ENCODE measurements at regions not wholly inside any gene's neighbourhood (a gene's known extent, or its start where the extent isn't known, plus 50 kb on each side); places are given as distances from the start of the nearest gene placed in this dataset.

DNA sequence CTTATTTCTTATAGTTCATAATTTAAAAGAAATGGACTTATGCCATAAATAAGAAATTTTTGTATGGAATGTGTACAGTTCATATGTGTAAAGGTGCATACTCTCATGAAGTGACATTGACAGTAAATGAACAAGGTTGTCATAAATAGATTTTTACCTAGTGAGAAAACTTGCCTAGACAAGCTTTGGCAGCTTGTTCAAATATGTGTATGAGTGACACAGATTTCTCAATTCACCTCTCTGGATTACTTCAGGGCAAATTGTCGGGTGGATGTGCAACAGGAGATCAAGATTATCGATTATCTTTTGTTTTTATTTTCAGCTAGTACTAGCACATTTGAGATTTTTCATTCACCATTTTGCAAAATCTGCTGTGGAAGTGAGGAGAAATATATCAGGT lies 758.1 kb upstream of the ACVR2A start:
- DNase-seq (ENCODE audit: low read depth, low spot score) = no peak

DNA sequence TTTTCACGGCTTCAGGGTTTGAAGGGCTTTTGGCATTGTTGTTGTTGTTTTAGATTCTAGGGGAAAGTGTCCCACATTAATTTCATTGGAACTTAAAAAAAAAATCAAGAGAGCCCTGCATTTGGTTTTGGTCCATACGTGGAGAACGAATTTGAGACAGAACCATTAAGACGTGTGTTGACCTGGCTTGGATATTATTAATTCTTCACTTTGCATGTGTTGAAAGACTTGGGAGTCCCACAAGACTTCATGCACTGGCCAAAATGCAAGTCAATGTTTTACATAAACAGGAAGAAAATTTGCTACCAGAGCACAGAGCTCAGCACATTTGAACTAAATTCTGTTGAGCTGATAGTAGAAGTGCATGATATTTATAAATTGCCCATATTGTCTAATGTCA lies 761.2 kb upstream of the ACVR2A start:
- DNase-seq (ENCODE audit: low read depth, low spot score) = no peak

DNA sequence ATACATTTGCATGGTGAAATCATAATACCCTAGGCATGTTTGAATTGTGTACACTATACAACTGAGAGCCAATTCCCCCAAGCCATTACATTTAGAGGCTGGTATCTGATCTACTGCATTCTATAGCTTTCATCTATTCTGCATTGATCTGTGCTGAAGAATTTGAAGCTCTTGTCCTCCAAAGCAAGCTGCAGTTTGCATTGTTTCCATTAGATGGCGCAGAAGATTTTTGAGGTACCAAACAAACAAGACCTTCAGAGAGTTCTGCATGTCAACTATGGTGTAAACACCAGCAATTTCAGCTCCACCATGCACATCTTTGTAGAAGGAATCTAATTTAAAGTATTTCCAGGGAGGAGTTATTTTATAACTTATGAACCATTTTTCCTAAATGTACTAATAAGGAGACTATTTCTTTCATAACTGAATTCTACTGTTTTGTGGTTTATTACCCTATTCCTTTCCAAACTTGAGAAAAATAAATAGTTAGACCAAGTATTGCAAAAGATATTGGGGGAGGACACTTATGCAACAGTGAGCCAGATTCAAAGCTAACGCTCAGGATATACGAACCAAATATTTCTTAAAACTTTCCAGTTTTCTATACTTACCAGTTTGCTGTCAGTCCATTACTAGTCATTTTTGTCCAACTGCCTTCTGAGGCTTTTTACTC lies 761.8 kb upstream of the ACVR2A start:
- peak; percentile 5 for DNase-seq (ENCODE audit: low read depth, low spot score)

DNA sequence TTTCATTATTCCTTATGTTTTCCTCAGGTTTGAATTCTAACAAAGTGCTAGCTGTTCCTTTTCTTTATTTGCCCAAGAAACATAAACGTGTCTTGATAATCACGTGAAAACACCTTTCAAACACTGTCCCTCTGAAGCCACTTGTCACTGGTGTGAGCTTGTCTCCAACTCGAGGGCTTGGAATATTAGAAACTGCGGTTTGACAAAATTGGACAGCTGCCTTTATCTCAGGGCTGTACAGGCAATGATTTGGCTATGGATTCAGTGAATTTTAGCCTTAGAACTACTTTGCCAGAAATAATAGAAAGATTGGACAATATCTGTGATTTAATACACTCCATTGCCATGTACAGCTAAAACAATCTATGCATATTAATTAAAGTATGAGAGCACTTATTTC lies 763.0 kb upstream of the ACVR2A start:
- no peak for DNase-seq (ENCODE audit: low read depth, low spot score)

DNA sequence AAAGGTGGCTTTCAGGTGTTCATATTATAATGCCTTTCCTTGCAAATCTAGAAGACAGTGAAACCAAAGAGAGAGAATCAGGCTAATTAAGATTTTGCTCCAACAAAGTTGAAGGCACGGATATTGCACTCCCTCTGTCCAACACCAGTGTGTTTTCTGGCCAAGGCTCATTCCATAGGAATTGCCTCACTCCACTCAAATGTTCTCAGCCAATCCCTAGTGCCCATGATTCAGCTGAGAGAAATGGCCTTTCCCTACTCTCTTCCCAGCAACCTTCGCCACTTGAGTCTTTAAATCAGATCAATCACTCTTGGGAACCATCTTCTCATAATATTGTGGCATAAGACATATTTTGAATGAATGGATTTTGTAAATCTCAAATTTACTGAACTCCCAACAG lies 768.2 kb upstream of the ACVR2A start:
- DNase-seq (ENCODE audit: low read depth, low spot score) = no peak

DNA sequence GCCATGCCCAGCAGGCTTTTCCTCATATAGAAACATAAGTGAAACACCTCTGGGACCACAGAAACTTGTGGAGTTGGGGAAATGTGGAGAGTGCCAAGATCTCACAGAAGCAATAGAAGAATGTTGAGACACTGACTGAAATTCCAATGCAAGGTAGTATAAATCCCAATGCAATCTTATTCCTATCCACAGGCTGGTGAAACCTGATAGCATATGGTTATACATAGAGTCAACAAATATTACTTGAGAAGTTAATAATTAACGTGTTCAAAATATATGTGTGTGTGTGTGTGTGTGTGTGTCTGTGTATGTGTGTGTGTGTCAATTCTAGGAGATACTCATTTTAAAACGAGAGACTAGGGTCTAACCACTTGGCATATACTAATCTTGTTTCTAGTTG lies 776.8 kb upstream of the ACVR2A start:
- no peak for DNase-seq (ENCODE audit: low read depth, low spot score)

DNA sequence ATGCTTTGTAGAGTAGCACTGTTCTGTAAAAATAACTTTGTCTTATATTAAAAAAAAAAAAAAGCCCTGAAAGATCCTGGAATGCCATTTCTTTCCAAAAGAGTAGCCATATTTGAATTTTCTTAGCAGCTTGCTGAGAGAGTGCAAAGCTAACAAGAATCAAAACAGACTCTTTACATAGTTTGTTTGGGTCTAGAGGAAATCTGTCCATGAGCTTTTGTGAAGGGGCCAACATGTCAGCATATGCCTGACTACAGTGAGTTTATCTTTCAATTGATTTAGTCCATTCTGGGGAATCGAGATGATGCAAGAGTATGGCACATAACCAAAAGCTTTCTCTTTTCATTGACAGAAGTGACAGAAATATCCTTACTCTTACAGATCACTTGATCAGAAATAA lies 777.7 kb upstream of the ACVR2A start:
- no peak for DNase-seq (ENCODE audit: low read depth, low spot score)

DNA sequence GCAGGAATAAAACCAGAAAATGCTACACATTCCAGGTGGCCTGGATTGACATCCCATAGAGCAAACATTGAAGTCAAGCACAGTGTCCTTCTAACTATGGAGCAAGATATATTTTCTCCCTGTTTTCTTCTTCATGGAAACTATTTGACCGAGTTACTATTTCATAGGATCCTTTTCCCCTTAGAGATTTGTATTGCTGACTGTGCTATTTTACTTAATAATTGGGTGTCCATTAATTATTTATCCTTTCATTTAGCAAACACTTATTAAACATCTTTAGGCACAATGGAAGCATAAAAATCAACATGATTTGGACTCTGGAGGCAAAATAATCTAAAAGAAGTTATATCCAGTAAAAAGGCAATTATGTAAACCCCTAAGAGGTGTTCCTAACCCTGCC lies 782.8 kb upstream of the ACVR2A start:
- DNase-seq (ENCODE audit: low read depth, low spot score) = no peak

DNA sequence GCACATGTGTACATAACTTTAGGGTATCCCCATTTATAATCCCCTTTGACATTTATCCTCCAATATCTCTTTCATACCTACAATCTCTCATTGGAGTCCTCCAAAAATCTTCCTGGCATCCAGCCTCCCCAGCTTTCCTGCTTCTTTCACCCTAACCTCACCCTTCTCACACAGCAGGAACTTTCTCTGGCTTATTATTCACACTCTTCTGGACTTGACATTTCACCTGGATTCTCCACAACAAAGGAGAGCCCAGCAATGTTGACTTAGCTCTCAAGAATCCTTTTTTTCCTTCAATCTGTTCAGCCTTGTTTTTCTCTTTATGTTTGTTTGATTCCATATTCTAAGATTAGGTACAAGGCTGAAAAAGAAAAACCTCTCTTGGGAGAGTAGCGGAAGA lies 783.6 kb upstream of the ACVR2A start:
- DNase-seq (ENCODE audit: low read depth, low spot score) = no peak

DNA sequence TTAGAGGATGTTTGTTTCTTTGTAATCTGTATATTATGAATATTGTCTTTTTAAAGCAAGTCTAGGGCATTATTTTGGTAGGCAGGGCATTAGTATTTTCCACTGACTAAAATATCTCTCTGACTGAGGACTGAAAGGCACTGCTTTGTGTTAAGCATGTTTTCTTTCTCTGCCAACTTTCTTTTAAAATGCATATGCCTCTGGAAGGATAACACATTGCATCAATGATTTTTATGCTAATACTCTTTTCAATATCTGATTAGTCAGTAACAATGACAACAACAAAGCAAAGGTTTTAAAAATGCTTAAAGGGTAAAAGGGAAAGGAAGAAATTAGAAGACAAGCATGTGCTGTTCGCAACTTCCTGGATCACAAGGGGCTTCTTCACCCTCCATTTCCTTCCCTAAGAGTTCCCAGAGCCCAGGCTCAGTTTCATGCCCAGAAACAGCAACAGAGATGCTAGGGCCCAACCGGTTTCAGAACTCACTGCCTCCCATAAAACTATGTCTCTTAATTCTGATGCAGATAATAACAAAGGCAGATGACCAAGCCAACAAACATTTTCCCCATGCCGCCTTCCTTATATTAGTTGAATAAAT lies 786.8 kb upstream of the ACVR2A start:
- DNase-seq (ENCODE audit: low read depth, low spot score) = no peak

DNA sequence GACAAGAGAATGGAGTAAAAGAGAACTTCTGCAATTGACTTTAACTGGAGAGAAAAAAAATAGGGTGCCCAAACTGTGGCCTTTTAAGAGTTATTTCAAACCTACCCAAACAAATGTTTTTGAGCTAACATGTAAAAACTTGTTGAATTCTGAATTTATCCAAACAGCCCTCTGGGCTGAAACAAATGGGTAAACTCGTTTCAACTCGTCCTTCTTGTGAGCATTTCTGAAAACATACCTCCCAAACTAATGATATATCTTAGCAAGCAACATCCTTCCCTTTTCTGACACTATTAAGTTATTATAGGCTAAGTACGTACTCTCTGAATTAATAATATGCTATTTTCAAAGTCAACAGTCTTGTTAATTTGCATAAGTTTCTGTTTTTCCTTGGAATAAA lies 793.0 kb upstream of the ACVR2A start:
- no peak for DNase-seq (ENCODE audit: low read depth, low spot score)

DNA sequence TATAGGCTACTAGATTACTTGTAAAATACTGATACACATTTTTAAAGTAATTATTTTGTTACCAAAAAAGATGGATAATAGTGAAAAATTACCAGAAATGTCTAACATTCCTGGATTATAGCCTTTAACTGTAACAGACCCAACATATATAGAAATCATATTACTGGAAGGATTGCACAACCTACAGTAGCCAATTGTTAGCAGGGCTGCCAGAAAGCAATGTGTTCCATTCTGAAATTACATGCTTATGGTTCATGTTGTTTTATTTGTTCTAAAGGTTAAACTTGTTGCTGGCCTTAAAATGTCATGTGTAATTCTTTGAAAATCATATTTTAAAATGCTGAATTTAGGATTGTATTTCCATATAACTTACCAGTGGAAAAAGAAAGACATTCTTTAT lies 793.6 kb upstream of the ACVR2A start:
- DNase-seq (ENCODE audit: low read depth, low spot score) = no peak

DNA sequence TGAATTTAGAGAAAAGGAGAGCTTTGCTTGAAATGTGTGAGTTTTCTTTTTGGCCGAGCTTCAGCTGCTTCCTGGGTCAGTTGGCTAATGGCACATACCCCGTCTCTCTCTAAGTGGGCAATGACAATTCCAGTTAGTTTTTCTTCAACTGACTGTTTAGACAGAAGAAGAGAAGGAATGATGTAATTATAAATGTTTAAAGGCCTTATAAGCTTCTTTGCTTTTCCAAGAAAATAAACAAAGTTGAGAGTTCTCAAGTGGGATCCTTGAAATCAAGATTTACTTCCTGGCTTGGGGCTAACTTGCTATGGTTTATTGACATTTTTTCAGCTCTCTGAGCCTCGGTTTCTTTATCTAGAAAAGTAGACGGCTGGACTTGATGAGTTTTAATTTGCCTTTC lies 794.9 kb upstream of the ACVR2A start:
- DNase-seq (ENCODE audit: low read depth, low spot score) = no peak

DNA sequence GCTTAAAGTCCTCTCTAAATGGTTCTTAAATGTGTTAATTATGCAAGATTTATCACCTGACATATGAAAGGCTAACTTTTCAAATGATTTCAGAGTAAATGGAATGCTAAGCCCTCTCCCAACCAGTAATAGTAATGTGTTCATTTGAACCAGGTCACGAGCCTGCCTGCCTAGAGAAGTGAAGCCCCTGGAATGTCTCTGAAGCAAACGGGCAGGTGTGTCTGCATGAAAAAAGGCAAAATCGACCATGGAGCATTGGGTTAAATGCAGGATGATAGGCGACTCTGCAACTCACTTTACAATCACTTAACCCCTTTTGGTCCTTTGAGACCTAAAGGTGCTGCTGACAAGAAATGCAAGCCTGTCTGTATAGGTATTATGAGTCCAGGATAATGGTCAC lies 798.4 kb upstream of the ACVR2A start:
- DNase-seq (ENCODE audit: low read depth, low spot score) = no peak

DNA sequence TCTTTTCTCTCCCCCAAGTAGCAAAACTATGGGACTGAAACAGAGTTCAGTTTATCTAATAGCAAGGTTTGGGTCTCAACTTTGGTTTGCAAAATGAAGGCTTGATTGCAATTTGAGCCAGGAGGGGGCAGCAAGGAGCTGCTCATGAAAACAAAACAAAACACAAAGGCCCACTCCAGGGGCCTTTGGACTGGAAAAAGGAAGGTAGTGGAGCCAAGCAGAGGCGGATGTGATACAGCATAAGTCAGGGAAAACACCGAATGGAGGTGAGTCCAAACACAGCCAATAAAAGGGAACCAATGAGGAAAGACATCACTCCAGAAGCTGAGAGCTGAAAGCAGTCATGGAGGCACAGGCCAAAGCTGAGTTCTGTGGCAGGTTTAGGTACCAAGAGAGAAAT lies 799.7 kb upstream of the ACVR2A start:
- no peak for DNase-seq (ENCODE audit: low read depth, low spot score)

DNA sequence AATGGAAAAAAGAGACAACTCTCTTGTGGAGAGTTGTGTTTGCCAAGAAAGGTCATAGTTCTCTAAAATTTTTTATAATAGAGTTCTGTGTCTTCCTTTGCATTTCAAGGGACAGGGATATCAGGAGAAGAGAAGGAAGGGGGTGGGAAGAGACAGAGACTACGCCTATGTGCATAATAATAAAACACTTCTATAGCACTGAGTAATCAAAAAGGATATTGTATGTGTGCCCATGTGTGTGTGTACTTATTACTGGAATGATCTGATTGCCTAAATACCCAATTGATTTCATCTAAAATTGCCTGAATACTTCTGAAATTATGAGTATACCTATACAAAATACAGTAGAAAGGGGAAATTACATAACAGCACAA lies 803.7 kb upstream of the ACVR2A start:
- DNase-seq (ENCODE audit: low read depth, low spot score) = no peak

DNA sequence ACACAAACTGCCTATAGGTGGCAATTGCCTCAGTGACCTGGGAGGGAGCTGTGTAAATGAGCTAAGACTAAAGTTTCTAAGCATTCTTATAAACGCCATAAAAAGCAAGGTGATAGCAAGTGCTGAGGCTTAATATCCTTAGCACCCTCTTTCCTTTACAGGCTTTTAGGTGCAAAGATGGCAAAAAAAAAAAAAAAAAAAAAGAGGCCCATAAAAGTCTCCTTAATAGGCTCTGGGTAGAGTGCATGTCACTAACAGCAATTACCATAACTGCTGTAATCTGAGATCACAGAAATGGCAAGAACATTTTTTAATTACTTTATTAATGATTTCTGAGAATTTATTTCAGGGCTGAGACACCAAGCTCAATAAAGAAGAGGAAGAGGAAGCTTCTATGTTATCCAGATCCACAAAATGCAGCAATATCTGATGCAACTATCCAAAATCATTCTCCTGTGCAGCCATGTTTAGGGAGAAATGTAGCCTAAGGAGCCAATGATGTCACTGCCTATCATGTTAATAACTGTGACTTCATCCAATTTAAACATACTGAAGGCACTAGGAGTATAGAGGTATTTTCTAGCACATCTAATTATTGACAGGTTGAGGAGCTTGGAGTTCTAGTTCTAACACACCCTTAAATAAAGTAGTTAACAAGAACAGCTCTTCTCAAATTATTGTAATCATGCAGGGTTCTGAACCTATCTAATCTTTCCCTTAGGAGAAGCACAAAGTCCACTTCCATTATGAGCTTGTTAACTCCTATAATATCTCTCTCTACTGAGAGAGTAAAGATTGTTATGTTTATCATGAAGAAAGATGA lies 804.3 kb upstream of the ACVR2A start:
- no peak for DNase-seq (ENCODE audit: low read depth, low spot score)

DNA sequence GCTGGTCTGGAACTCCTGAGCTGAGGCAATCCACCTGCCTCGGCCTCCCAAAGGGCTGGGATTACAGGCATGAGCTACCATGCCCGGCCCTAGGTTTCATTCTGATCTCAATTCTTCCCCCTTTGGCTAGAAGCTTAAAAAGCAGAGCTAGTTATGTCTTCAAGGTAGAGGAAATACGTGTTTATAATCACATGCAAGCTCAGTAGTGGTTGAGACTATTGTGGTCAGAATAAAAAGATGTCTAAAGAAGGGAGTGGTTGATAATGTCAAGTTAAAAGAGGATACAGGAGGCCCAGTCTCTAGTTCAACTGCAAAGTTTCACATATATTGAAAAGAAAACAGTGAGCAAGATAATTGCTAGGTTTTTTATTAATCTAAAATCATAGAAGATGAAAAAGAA lies 807.8 kb upstream of the ACVR2A start:
- DNase-seq (ENCODE audit: low read depth, low spot score) = no peak

DNA sequence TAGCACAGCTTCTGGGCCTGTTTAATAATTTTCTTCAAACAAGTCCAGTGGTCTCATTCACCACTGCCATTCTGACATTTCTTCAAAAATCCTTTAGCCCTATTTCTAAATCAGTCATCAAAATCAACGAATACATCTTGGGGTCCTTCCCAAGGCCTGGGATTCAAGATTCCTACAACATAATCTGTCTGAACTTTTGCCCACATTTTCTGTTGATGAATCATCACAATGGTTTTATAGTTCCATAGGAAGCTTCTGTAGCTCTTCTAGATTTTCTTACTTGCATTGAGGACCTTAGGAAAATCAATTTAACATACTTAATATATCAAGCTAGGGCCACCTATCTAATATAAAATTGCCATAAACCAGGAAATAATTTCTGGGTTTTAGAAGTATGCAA lies 811.8 kb upstream of the ACVR2A start:
- DNase-seq (ENCODE audit: low read depth, low spot score) = no peak

DNA sequence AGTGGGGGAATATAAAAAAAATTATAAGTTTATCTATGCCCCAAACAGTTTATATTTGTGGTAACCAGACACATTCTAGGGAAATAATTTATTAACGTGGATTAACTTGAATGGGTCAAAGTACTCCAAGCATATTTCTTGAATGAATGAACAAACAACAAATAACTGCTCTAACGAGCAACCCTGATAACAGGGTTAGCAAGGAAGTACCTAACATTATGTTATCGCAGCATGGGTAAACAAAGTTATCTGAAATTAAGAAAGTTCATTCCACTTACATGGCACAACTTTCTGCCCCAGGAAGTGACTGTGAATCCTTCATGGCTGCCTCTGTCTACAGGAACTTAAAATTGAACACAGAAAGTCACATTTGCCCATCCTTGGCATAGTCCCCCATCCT lies 812.9 kb upstream of the ACVR2A start:
- DNase-seq (ENCODE audit: low read depth, low spot score) = no peak

DNA sequence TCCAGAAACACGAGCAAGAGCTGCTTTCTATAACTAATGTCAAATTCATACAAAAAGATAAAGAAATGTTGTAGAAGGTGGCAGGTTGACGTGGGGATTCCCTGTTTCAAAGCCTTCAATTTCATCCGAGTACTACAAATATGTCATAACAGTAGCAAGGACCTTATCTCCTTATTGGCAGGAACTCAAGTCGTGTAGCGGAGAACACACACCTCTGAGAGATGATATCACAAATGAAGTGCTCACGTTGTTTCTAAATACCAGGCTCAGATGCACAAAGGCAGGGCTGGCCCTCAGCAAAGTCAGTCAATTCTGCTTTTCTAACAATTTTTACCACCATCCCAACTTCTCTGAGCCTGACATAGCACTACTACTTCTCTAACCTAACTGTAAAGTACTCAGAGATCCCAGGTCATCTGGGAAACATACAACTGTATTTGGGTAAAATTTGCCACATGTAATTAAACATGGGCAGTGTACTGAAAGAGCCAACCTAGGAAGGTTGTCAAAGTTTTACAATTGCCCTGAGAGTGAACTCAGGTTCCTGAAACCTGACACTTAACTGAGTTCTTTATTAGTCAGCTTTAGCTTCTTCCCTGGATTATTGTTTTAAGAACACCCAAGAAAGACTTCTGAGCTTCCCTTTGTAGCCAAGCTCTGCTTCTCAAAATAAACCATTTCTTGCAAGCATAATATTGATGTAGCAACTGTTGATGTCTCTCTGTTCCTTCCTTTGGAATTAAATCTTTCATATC lies 813.7 kb upstream of the ACVR2A start:
- DNase-seq (ENCODE audit: low read depth, low spot score) = no peak

DNA sequence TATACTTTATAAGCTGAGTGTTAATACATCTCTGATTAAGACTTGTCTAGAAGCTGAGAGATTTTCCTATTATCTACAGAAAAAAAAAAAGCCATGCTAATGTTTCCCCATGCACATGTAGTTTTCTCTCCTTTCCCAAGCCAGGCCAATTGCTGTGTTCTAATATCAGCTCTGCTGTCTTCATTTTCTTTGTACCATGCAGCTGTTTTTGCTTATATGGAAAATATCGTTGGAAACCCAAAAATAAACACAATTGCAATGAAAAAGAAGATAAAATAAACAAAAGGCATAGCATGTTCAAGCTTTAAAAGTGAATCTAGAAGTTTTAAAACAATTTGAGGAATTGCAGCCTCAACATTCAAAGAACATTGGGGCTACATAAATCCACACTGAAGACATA lies 817.4 kb upstream of the ACVR2A start:
- no peak for DNase-seq (ENCODE audit: low read depth, low spot score)
